HFF-Myc (cell line): ENCODE measurements at regions not wholly inside any gene's neighbourhood (a gene's known extent, or its start where the extent isn't known, plus 50 kb on each side); places are given as distances from the start of the nearest gene placed in this dataset.

Source experiments
- DNase-seq: peaks from one replicate; pipeline ENCODE4 v3.0.0-alpha.2; 2011; ENCODE audit warnings: low read depth; ENCODE audit errors: extremely low read depth
- H3K4me3 ChIP-seq: replicated peaks from 2 replicates; pipeline ENCODE4 v1.5.1; 2011; ENCODE audit warnings: low read depth, mild to moderate bottlenecking, control low read depth, low read length
- TF ChIP-seq, protein P1 (sequence below): IDR thresholded peaks from 2 replicates; pipeline ENCODE4 v1.5.1; 2012; ENCODE audit warnings: mild to moderate bottlenecking, low read depth, low read length, control low read depth; ENCODE audit errors: missing control alignments

DNA sequence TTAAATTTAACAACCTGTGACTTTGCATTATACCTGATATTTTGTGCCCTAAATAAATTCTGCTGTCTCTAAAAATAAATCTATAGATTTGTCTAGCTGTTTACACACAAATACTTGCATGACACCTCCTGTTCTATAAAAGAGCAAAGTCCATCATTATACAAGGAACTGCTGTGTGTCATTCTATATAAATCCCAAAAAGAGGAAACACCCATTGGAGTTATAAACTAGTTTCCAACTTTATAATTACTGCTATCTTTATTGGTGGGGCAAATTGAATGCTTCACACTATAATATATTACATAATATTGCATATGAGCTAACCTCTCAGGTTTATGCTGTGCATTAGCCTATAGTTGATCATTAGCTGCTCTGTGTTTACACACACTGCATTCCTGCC, 504.4 kb downstream of the SATB2 start:
- no peak overlapping the region for H3K4me3 ChIP-seq
- TF ChIP-seq, protein P1, sequence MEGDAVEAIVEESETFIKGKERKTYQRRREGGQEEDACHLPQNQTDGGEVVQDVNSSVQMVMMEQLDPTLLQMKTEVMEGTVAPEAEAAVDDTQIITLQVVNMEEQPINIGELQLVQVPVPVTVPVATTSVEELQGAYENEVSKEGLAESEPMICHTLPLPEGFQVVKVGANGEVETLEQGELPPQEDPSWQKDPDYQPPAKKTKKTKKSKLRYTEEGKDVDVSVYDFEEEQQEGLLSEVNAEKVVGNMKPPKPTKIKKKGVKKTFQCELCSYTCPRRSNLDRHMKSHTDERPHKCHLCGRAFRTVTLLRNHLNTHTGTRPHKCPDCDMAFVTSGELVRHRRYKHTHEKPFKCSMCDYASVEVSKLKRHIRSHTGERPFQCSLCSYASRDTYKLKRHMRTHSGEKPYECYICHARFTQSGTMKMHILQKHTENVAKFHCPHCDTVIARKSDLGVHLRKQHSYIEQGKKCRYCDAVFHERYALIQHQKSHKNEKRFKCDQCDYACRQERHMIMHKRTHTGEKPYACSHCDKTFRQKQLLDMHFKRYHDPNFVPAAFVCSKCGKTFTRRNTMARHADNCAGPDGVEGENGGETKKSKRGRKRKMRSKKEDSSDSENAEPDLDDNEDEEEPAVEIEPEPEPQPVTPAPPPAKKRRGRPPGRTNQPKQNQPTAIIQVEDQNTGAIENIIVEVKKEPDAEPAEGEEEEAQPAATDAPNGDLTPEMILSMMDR, result no peak
- no peak for DNase-seq

DNA sequence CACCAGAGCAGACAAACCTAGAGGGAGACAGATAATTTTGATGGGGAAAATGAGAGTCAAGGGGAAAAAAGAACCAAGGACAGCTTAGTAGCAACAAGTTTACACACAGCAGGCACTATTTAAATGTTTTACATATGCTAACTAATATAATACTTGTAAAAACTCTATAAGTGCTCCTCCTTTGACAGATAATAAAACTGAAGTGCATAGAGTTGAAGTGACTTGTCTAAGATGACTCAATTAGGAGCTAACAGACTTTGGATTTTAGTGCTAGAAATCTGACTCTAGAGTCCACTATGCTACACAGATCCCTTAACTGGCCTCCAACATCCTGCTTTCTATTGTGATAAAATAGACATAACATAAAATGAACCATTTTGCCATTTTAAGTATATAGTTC, 506.9 kb downstream of the SATB2 start:
- no peak for DNase-seq
- H3K4me3 ChIP-seq, result no peak overlapping the region
- TF ChIP-seq, protein P1, result no peak

DNA sequence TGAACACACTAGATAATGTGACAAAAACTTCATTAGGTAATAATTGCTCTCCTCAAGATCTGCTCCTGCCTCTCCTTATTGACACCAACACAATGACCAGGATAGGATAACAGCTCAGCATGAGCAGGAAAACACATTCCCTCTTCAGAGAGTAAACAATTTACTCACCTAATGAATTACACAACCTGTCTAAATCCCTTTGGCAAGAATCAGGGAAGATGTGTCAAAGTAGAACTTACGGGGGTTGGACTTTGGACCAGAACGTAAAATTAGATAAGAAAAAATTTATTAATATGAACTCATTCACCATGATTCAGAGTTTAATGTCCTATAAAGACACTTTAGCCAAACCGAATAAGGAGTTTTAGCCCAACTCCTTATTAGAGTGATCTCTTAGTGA, 512.2 kb downstream of the SATB2 start:
- TF ChIP-seq, protein P1, result no peak

DNA sequence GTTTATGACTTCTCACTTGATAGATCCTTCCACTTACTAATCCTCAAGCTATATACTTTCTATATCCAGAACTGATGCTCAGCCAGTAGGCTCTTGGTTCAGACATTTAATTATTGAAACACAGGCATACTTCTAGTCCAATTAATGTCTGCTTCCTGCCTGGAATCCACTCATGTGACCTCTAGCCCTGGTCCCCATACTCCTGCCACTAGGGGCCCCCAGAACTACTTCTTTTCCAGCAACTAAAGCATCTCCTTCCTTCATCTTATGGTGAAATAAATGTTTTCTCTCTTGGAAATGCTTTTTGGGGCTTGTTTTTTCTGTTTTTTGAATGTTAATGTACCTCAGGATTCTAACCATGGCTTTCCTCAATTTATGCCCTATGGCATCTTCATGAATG, 527.6 kb downstream of the SATB2 start:
- no peak for DNase-seq
- H3K4me3 ChIP-seq, result no peak overlapping the region
- TF ChIP-seq, protein P1, result no peak

More for the DNA sequence above, 512.2 kb downstream of the SATB2 start:
- DNase-seq, result no peak
- H3K4me3 ChIP-seq, result no peak overlapping the region

DNA sequence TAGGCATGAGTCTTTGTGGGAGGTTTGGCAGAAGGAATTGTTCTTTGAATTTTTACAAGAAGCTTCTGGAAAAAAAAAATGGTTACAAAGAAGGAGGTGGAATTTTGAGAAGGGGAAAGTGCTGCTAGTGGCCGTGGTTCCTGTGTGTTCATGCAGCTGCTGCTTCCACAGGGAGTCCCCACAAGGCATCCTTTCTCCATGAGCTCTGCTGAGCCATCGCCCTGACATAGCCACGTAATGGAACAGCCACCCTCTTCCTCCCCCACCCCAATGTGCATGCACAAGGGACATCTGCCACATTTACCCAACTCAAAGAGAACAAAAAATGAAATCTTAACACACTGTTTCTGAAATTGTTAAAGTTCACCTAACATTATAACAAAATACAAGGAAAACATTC, 529.7 kb downstream of the SATB2 start:
- DNase-seq, result no peak
- TF ChIP-seq, protein P1, result no peak
- H3K4me3 ChIP-seq, result no peak overlapping the region

DNA sequence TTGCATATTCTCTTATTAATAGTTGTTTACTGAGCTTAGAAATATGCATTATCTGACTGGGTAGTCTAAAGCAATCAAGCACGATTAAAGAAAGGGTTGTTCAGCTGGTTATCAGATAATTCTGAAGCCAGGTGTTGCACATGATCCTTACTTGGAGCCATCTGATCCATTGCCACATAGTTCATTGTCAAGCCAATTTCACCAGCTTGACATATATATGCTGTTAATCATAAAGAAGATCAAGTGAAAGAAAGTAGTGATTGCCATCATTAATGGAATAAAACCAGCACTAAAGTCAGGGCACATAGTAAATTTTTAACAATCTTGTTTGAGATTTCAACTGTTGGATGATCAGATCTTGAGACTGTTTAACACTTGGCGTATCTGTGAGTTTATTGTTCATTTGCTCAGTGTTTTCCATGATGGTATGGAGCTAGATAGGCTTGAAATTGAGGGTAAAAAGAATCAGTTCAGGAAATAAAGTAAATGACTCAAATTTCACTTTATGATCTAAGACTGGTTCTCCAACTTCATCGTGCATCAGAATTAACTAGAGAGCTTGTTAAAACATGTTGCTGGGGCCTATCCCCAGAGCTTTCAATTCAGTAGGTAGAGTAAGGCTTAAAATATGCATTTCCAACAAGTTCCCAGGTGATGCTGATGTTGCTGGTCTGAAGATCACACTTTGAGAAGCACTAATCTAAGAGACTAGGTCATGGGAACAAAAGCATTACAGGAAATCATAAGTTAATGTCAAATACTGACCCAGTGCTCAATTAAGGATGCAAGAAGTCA, 539.6 kb downstream of the SATB2 start:
- TF ChIP-seq, protein P1, result no peak
- no peak for DNase-seq
- H3K4me3 ChIP-seq, result no peak overlapping the region

DNA sequence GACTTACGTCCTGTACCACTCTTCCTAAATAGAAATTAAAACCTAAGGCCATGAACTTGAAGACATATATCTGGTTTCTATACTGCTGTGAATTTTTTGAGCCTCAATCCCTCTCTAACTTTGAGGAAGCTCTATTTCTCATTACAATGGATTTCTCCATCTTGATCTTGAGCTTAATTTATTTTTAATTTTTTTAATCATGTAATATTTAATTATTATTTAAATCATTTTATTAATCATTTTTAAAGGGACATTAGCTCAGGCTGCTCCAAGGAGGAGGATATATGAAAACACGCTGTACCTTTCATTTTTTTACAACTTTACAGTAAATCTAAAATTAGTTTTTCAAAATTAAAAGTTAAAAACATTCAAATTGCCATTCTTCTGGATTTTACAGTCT, 540.5 kb downstream of the SATB2 start:
- DNase-seq, result no peak
- no peak overlapping the region for H3K4me3 ChIP-seq
- TF ChIP-seq, protein P1, result no peak
